PC-3 (cell line): ENCODE measurements at regions not wholly inside any gene's neighbourhood (a gene's known extent, or its start where the extent isn't known, plus 50 kb on each side); places are given as distances from the start of the nearest gene placed in this dataset.

Source experiments
- CTCF ChIP-seq: fragments of 300-600 bp; sonication (generic); conservative IDR thresholded peaks from 2 replicates; pipeline ENCODE4 v1.5.1; 2017; ENCODE audit warnings: antibody characterized with exemption, low read depth, mild to moderate bottlenecking, low read length
- EZH2 ChIP-seq: fragments of 300-600 bp; sonication (generic); IDR thresholded peaks from one replicate; pipeline ENCODE4 v1.6.1; 2017; ENCODE audit warnings: antibody characterized with exemption, mild to moderate bottlenecking, low read length; ENCODE audit not compliant: unreplicated experiment

- no peak for TF ChIP-seq CTCF
- no peak for TF ChIP-seq EZH2
These were observed 116.2 kb upstream of the SALL4 start for GRCh38 chr20:51918561-51918960.
